ENCODE measurements at regions not wholly inside any gene's neighbourhood (a gene's known extent, or its start where the extent isn't known, plus 50 kb on each side); places are given as distances from the start of the nearest gene placed in this dataset. TPM values are rescaled to one million over a fixed set of nuclear protein-coding genes. Genes with fewer than 3 reads are reported as not detected.
"Not testable (repeated sequence)": the region's sequence is repeated elsewhere in the genome, so short reads cannot be mapped to it uniquely, and the experiment has no call there.

- peak; percentile 53 for DNase-seq (ENCODE audit: low spot score)
These were observed 61.3 kb upstream of the CASK start for GRCh38 chrX:41984628-41985027.

GRCh38 chrX:41982953-41983352 lies 59.6 kb upstream of the CASK start:
- no peak for DNase-seq (ENCODE audit: low spot score)

- DNase-seq (ENCODE audit: low spot score): no peak
These were observed 58.2 kb upstream of the CASK start for GRCh38 chrX:41981481-41982013.

- not testable (repeated sequence) for DNase-seq (ENCODE audit: low spot score)
These were observed 51.3 kb upstream of the CASK start for GRCh38 chrX:41974677-41975076.

- DNase-seq (ENCODE audit: low spot score): no peak
These were observed 49.9 kb upstream of the CASK start for GRCh38 chrX:41973208-41973607.

Small RNA genes in the stretch of these regions (small RNA-seq; reads per million reads assigned to genes)
- not detected for gene RNU6-1124P
- gene RNU6-630P: not detected
- not detected for gene Z92545.1
